Adrenal gland (tissue), 5 donors: ENCODE measurements at regions not wholly inside any gene's neighbourhood (a gene's known extent, or its start where the extent isn't known, plus 50 kb on each side); places are given as distances from the start of the nearest gene placed in this dataset.

ENCODE experiments used
- CTCF ChIP-seq, 6 experiments: fragments of 450-650 bp in 4 of 6; fragments of 200-600 bp in 2 of 6; sonication (generic) in 1 of 6; IDR thresholded peaks; 1 replicate in 5 of 6; 2 replicates in 1 of 6; pipeline versions ENCODE4 v1.5.1 to v1.8.0; 2016 to 2021; ENCODE audit warnings: antibody characterized with exemption in 6 of 6, mild to moderate bottlenecking in 2 of 6, moderate library complexity in 1 of 6
- POLR2A ChIP-seq, 2 donors: fragments of 450-650 bp; IDR thresholded peaks; one replicate each; pipeline ENCODE4 v1.6.1; 2017; ENCODE audit warnings: antibody characterized with exemption in 2 of 2, mild to moderate bottlenecking in 2 of 2, moderate library complexity in 1 of 2
- donor health status: DM: no; HTN: no; CAD: no.

DNA sequence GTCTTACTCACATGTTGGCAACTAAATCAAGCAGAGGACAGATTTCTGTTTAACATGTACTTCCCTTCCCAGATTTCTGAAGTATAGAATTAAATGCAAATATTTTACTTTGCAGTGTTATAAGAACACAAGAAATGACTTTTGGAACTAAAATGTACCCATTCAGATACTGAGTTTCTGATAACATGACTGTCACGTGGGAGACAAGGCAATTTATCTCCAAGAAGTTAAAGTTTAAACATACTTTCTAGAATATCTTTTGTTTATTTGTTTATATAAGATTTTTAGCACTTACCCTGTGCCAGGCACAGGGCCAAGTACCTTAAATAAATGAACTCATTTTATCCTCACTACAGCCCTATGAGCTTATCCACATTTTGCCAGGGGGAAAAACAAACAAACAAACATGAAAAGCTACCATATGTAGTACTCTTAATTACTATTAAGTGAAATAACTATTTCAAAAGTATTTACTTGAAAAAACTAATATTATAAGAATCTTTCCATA, 807.1 kb upstream of the KCND2 start:
- TF ChIP-seq CTCF (IDR thresholded peaks at IDR 0.05) (no peak), POLR2A (IDR thresholded peaks at IDR 0.05) (no peak)
